Ishikawa (cell line): ENCODE measurements at regions not wholly inside any gene's neighbourhood (a gene's known extent, or its start where the extent isn't known, plus 50 kb on each side); places are given as distances from the start of the nearest gene placed in this dataset.

Source experiments
- CEBPB ChIP-seq: IDR thresholded peaks from 2 replicates; pipeline ENCODE4 v1.6.1; 2012
- CREB1 ChIP-seq: IDR thresholded peaks from 2 replicates; pipeline ENCODE4 v1.6.1; 2012; ENCODE audit warnings: low read depth
- EGR1 ChIP-seq: IDR thresholded peaks from 2 replicates; pipeline ENCODE4 v1.6.1; 2012
- EP300 ChIP-seq: IDR thresholded peaks from 2 replicates; pipeline ENCODE4 v1.6.1; 2012; ENCODE audit warnings: borderline replicate concordance
- FOXM1 ChIP-seq: IDR thresholded peaks from 2 replicates; pipeline ENCODE4 v1.6.1; 2012; ENCODE audit warnings: low read depth, borderline replicate concordance
- MAX ChIP-seq: IDR thresholded peaks from 2 replicates; pipeline ENCODE4 v1.6.1; 2012
- NFIC ChIP-seq: IDR thresholded peaks from 2 replicates; pipeline ENCODE4 v1.6.1; 2012
- RAD21 ChIP-seq: IDR thresholded peaks from 2 replicates; pipeline ENCODE4 v1.6.1; 2012; ENCODE audit warnings: low read depth
- REST ChIP-seq: IDR thresholded peaks from 2 replicates; pipeline ENCODE4 v1.6.1; 2012; ENCODE audit warnings: low read depth, mild to moderate bottlenecking
- TAF1 ChIP-seq: IDR thresholded peaks from 2 replicates; pipeline ENCODE4 v1.6.1; 2012; ENCODE audit warnings: low read depth, mild to moderate bottlenecking
- TCF12 ChIP-seq: IDR thresholded peaks from 2 replicates; pipeline ENCODE4 v1.6.1; 2012; ENCODE audit warnings: low read depth
- TEAD4 ChIP-seq: IDR thresholded peaks from 2 replicates; pipeline ENCODE4 v1.6.1; 2012
- USF1 ChIP-seq: IDR thresholded peaks from 2 replicates; pipeline ENCODE4 v1.6.1; 2012
- YY1 ChIP-seq: IDR thresholded peaks from 2 replicates; pipeline ENCODE4 v1.6.1; 2012; ENCODE audit warnings: low read depth
- ZBTB7A ChIP-seq: IDR thresholded peaks from 2 replicates; pipeline ENCODE4 v1.6.1; 2012; ENCODE audit warnings: low read depth

GRCh38 chr13:107361666-107362065 is 793.7 kb upstream of the ARGLU1 start:
- TF ChIP-seq TAF1 (no peak), RAD21 (no peak), CEBPB (no peak), REST (no peak), YY1 (no peak), USF1 (no peak), FOXM1 (no peak), TEAD4 (no peak), EP300 (no peak), CREB1 (no peak), EGR1 (no peak), TCF12 (no peak)

GRCh38 chr13:107360010-107360409 is 792.1 kb upstream of the ARGLU1 start:
- TF ChIP-seq YY1 (no peak), TEAD4 (no peak), NFIC (no peak), FOXM1 (no peak), CREB1 (no peak), RAD21 (no peak), EP300 (no peak), REST (no peak), TCF12 (no peak), EGR1 (no peak), MAX (no peak), TAF1 (no peak), USF1 (no peak), CEBPB (no peak), ZBTB7A (no peak)

- TF ChIP-seq TAF1 = no peak
- no peak for TF ChIP-seq NFIC
- no peak for TF ChIP-seq CEBPB
- TF ChIP-seq TEAD4 = no peak
- TF ChIP-seq TCF12 = no peak
- TF ChIP-seq USF1 = no peak
- no peak for TF ChIP-seq CREB1
- TF ChIP-seq YY1 = no peak
- TF ChIP-seq MAX = no peak
- TF ChIP-seq ZBTB7A = no peak
- TF ChIP-seq EGR1 = no peak
- no peak for TF ChIP-seq EP300
- no peak for TF ChIP-seq REST
- TF ChIP-seq FOXM1 = no peak
- TF ChIP-seq RAD21 = no peak
Observed at GRCh38 chr13:107358866-107359265, 790.9 kb upstream of the ARGLU1 start.

- no peak for TF ChIP-seq FOXM1
- TF ChIP-seq CEBPB = no peak
- TF ChIP-seq TEAD4 = no peak
- no peak for TF ChIP-seq EGR1
- no peak for TF ChIP-seq CREB1
- no peak for TF ChIP-seq YY1
- TF ChIP-seq REST = no peak
- no peak for TF ChIP-seq TAF1
- no peak for TF ChIP-seq USF1
- no peak for TF ChIP-seq ZBTB7A
- TF ChIP-seq TCF12 = no peak
- TF ChIP-seq EP300 = no peak
- TF ChIP-seq RAD21 = no peak
- no peak for TF ChIP-seq MAX
- TF ChIP-seq NFIC = no peak
Observed at GRCh38 chr13:107351305-107351704, 783.4 kb upstream of the ARGLU1 start.
